Activated CD4-positive, alpha-beta T cell treated with anti-CD3 and anti-CD28 coated beads, Interleukin-2, Interleukin-4, amounts not matched to agents 100 ng/mL and 50 ng/mL, durations not matched to agents 16 hours and 8 hours (primary cell): ENCODE measurements at regions not wholly inside any gene's neighbourhood (a gene's known extent, or its start where the extent isn't known, plus 50 kb on each side); places are given as distances from the start of the nearest gene placed in this dataset.
"Not testable (repeated sequence)": the region's sequence is repeated elsewhere in the genome, so short reads cannot be mapped to it uniquely, and the experiment has no call there.

Source experiments
- DNase-seq: peaks from one replicate; pipeline ENCODE4 v3.0.0-alpha.2; 2020; ENCODE audit warnings: low spot score

- no peak for DNase-seq
Observed at GRCh38 chr16:82300374-82300951, 130.4 kb upstream of the MPHOSPH6 start.

- DNase-seq: no peak
Observed at GRCh38 chr16:82298472-82298871, 128.4 kb upstream of the MPHOSPH6 start.

GRCh38 chr16:82295290-82296201 is 125.5 kb upstream of the MPHOSPH6 start:
- no peak for DNase-seq

- DNase-seq: no peak
Observed at GRCh38 chr16:82293671-82294070, 123.6 kb upstream of the MPHOSPH6 start.

GRCh38 chr16:82287937-82288336 is 117.9 kb upstream of the MPHOSPH6 start:
- DNase-seq: no peak

- DNase-seq: no peak
Observed at GRCh38 chr16:82282662-82283061, 112.6 kb upstream of the MPHOSPH6 start.

- no peak for DNase-seq
Observed at GRCh38 chr16:82281544-82281943, 111.5 kb upstream of the MPHOSPH6 start.

GRCh38 chr16:82280867-82281266 is 110.8 kb upstream of the MPHOSPH6 start:
- DNase-seq: no peak

GRCh38 chr16:82275349-82275748 is 105.3 kb upstream of the MPHOSPH6 start:
- DNase-seq: not testable (repeated sequence)

GRCh38 chr16:82271636-82272035 is 101.6 kb upstream of the MPHOSPH6 start:
- no peak for DNase-seq

- not testable (repeated sequence) for DNase-seq
Observed at GRCh38 chr16:82267675-82268074, 97.7 kb upstream of the MPHOSPH6 start.

- no peak for DNase-seq
Observed at GRCh38 chr16:82265809-82266208, 95.8 kb upstream of the MPHOSPH6 start.

GRCh38 chr16:82264756-82265155 is 94.7 kb upstream of the MPHOSPH6 start:
- DNase-seq: no peak

- DNase-seq: peak; percentile 62
Observed at GRCh38 chr16:82263521-82264143, 93.6 kb upstream of the MPHOSPH6 start.

- DNase-seq: no peak
Observed at GRCh38 chr16:82262244-82262643, 92.2 kb upstream of the MPHOSPH6 start.

- no peak for DNase-seq
Observed at GRCh38 chr16:82260212-82260795, 90.3 kb upstream of the MPHOSPH6 start.

GRCh38 chr16:82259731-82260130 is 89.7 kb upstream of the MPHOSPH6 start:
- no peak for DNase-seq

GRCh38 chr16:82257990-82258389 is 88.0 kb upstream of the MPHOSPH6 start:
- no peak for DNase-seq

GRCh38 chr16:82252582-82252981 is 82.6 kb upstream of the MPHOSPH6 start:
- DNase-seq: peak; percentile 8

- DNase-seq: no peak
Observed at GRCh38 chr16:82248677-82249076, 78.7 kb upstream of the MPHOSPH6 start.

GRCh38 chr16:82248012-82248656 is 78.1 kb upstream of the MPHOSPH6 start:
- no peak for DNase-seq

- no peak for DNase-seq
Observed at GRCh38 chr16:82242201-82242600, 72.2 kb upstream of the MPHOSPH6 start.
